GM19043 (cell line): ENCODE measurements at regions not wholly inside any gene's neighbourhood (a gene's known extent, or its start where the extent isn't known, plus 50 kb on each side); places are given as distances from the start of the nearest gene placed in this dataset.
"Not testable (repeated sequence)": the region's sequence is repeated elsewhere in the genome, so short reads cannot be mapped to it uniquely, and the experiment has no call there.

Source experiments
- ATAC-seq: cut with Tn5 transposase; IDR thresholded peaks from one replicate; pipeline ENCODE4 v1.9.1; 2021; ENCODE audit warnings: low read depth; ENCODE audit not compliant: unreplicated experiment

- ATAC-seq: no peak
Observed at GRCh38 chr19:27806471-27807070, 1406.4 kb downstream of the UQCRFS1 start.

GRCh38 chr19:27805848-27806247 lies 1407.1 kb downstream of the UQCRFS1 start:
- no peak for ATAC-seq

GRCh38 chr19:27802293-27802692 lies 1410.7 kb downstream of the UQCRFS1 start:
- not testable (repeated sequence) for ATAC-seq

DNA sequence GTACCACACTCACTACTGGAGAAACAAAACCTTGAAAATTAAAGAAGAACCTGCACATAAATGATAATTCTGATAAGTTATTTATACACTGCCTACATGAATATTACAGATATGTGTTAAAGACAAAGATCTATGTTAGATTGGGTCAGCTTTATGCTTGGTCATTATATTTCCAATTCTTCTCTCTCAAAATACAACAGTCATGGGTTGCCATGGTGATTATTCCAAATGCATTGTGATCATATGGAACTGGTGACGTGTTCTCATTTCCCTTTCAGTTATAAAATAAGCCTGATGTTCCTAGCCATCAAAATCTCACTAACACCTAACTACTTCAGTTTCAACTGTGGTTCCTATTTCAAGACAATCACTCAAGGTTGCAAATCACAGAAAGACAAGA lies 1416.4 kb downstream of the UQCRFS1 start:
- ATAC-seq: no peak

GRCh38 chr19:27796073-27796472 lies 1416.9 kb downstream of the UQCRFS1 start:
- ATAC-seq: no peak

GRCh38 chr19:27795369-27795768 lies 1417.6 kb downstream of the UQCRFS1 start:
- ATAC-seq: no peak

DNA sequence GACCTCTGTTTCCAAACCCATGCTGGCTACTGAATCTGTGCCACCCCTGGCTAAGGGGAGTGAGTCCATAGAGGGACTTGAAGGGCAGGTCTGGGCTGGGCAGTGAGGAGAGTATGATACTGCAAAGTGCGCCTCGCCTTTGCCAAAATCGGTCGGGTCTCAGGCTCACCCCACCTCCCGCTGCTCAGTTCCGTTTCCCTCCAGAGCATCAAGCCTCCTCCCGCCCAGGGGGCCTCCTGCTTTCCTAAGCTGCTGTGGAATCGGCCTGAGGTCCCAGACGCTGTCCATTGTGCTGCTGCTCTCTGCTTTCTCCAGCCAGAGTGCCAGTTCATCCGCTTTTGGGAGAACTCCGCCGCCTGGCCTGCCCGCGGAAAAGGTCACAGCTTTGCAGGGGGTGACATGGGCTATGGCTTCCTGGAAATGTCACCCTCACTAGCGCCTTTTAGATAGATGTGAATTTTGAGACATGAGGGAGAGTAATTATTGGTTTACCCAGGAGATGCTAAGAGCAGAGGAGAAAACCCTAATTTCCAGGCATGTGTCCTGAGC lies 1418.4 kb downstream of the UQCRFS1 start:
- no peak for ATAC-seq

DNA sequence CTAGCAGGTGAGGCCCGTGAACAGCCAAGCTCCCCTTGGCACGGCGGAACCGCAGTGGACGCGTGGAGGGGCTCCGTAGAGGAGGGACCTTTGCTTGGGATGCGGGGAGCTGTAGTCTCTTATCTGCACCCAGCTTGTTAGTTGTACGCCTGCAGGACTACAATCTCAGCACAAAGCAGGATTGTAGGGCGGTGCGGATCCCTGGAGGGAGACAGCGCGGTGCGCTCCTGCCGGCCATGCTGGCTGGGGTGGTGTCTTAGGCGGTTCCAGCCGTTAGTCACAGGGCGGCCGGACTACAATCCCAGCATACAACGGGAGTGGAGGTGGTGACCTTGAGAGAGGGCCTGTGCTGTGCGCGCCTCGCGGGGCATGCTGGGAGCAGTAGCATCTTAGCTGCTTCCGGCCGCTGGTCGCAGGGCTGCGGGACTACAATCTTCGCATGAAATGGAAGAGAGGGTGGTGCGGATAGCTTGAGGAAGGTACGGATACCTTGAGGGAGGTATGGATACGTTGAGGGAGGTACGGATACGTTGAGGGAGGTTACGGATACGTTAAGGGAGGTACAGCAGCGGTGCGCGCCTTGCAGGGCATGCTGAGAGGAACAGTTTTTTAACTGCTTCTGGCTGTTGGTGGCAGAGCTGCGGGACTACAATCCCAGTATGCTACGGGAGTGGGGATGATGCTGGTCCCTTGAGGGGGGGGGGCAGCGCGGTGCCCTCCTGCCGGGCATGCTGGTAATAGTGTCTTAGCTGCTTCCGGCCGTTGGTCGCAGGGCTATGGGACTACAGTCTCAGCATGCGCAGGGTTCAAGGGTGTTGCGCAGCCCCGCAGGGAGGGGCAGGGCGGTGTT lies 1419.1 kb downstream of the UQCRFS1 start:
- peak; percentile 87 for ATAC-seq

- ATAC-seq: peak; percentile 63
Observed at GRCh38 chr19:27793128-27793643, 1419.8 kb downstream of the UQCRFS1 start.

DNA sequence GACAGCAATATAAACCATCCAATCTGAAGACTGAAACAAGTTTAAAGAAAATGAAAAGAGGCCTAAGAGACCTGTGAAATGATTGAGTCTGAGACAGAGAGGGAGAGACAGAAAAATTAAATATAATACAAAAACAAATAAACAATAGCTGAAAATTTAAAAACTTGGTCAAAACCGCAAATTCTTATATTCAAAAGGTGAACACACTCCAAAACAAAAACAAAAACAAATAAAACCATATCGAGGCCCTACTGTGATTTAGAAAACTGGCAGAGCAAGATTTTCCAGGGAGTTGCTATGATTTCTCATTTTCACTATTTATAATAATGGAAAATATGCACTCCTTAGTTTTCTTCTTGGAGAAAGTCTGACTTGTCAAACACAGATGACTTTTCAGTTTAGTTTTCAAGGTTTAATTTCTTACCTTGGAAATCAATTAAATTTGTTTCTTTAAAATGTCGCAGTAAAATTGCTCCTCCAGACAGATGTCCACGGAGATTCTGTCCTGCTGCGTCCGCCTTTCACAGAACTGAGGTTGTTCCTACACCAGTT lies 1420.3 kb downstream of the UQCRFS1 start:
- no peak for ATAC-seq

GRCh38 chr19:27780367-27781075 lies 1432.4 kb downstream of the UQCRFS1 start:
- no peak for ATAC-seq

DNA sequence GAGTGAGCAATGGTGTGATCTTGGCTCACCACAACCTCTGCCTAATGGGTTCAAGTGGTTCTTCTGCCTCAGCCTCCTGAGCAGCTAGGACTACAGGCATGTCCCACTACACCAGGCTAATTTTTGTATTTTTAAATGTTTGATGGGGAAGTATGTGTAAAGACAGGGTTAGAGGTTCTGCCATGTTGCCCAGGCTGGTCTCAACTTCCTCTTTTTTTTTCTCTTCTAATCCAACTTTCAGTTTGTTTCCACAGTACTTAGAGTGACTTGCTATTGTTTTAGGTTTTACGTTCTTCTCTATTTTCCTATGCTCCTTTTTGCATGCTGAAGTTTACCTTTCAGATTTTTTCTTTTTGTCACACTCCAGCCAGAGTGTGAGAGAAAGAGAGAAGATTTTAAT lies 1433.0 kb downstream of the UQCRFS1 start:
- ATAC-seq: no peak

- no peak for ATAC-seq
Observed at GRCh38 chr19:27777726-27778125, 1435.2 kb downstream of the UQCRFS1 start.

- ATAC-seq: no peak
Observed at GRCh38 chr19:27777242-27777641, 1435.7 kb downstream of the UQCRFS1 start.

DNA sequence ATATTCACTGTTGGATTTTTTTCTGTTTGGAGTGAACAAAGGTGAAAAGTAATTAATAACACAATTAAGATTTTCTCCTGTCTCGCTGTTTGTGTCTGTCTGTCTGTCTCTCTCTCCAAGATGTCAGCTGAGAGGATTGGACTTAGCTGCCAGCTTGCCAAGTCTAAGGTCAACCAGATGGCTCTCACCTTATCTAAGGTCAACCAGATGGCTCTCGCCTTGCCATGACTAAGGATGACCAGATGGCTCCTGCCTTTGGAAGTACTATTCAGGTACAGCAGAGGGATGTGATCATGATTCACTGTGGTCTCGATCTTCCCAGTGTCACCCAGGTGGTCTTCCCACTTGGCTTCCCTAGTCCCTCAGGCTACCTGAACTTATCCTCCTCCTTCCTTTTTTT lies 1436.4 kb downstream of the UQCRFS1 start:
- ATAC-seq: no peak

GRCh38 chr19:27776020-27776419 lies 1436.9 kb downstream of the UQCRFS1 start:
- ATAC-seq: no peak

GRCh38 chr19:27775395-27775794 lies 1437.6 kb downstream of the UQCRFS1 start:
- no peak for ATAC-seq

DNA sequence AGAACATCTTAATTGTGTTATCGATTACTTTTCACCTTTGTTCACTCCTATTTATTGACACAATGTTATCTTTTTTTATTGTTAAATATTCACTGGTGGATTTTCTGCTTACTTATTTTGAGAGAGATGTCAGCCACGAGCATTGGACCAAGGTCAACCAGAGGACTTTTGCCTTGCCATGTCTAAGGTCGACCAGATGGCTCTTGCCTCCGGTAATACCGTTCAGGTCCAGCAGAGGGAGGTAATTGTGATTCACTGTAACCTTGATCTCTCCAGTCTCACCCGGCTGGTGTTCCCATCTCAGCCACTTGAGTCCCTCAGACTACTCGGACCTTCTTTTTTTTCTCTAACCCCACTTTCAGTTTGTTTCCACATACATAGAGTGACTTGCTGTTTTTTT lies 1438.1 kb downstream of the UQCRFS1 start:
- ATAC-seq: no peak

DNA sequence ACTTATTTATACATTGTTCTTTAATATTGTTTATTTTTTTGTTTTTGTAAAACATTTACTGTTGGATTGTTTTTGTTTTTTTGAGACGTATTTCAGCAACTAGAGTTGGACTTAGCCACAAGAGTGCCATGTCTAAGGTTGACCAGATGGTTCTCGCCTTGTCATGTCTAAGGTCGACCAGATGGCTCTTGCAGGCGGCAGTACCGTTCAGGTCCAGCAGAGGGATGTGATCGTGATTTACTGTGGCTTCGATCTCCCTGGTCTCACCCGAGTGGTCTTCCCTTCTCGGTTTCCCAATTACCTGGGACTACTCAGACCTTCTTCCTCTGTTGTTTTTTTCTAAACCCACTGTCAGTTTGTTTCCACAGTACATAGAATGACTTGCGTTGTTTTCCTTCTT lies 1438.6 kb downstream of the UQCRFS1 start:
- ATAC-seq: no peak

GRCh38 chr19:27773318-27774094 lies 1439.4 kb downstream of the UQCRFS1 start:
- no peak for ATAC-seq
